HG03469 (cell line): ENCODE measurements at regions not wholly inside any gene's neighbourhood (a gene's known extent, or its start where the extent isn't known, plus 50 kb on each side); places are given as distances from the start of the nearest gene placed in this dataset.
"Not testable (repeated sequence)": the region's sequence is repeated elsewhere in the genome, so short reads cannot be mapped to it uniquely, and the experiment has no call there.

ENCODE experiments used
- ATAC-seq: cut with Tn5 transposase; IDR thresholded peaks from one replicate; pipeline ENCODE4 v1.9.1; 2021; ENCODE audit warnings: mild to moderate bottlenecking, moderate library complexity, moderate number of reproducible peaks; ENCODE audit not compliant: unreplicated experiment

DNA sequence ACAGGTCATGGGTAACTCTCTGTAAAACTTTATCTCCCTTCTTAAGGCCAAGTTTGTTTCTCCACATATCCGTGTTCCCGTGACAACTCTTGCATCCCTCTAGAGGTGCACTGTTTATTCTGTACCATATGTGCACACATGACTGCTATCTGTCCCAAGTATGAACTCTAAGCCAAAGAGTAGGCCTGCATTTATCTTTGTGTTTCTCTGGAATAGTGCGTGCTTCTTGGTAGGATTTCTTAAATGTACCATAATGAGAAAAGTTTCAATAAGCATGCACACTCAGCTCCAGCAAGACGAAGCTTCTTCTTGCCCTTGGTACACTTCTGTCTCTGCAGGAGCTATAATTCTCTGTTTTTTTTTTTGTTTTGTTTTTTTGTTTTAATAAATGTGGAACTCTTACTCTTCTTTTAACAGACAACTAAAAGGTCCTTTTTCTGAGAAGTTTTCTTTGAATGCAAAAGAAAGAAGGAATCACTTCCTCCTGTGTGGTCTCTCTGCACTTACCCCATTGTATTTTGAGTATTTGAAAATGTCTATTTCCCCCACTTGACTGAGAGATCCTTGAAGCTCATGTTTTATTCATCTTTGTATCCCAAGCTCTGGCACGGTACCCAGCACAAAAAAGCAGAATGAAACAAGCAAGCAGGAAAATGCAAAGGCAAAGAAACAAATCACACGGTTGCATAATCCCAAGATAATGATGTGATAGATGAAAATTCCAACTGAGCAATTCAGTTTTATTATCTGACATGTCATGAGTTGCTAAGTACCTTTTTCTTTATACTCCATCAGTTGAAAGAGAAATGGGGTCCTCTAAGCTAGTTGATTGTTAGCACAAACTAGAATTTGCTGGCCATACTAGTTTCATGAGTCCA is 521.9 kb upstream of the BOD1L1 start:
- no peak for ATAC-seq

DNA sequence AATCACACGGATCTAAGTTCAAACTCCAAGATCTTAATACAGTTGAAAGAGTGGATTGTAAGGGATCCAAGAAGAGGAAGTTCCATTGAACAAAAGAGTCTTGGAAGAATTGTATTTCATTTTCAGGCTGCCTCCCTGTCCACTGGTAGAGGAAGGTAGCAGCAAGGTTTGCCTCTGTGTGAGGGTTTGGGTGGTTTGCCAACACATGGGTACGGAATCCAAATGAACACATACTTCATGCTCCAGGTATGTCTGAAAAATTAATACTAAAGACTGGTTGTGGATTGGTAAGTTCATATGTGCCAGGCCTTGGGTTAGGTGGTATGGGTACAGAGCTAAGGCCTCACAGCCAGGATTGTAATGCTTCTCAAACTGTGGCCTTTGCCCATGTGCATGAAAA is 523.6 kb upstream of the BOD1L1 start:
- no peak for ATAC-seq

DNA sequence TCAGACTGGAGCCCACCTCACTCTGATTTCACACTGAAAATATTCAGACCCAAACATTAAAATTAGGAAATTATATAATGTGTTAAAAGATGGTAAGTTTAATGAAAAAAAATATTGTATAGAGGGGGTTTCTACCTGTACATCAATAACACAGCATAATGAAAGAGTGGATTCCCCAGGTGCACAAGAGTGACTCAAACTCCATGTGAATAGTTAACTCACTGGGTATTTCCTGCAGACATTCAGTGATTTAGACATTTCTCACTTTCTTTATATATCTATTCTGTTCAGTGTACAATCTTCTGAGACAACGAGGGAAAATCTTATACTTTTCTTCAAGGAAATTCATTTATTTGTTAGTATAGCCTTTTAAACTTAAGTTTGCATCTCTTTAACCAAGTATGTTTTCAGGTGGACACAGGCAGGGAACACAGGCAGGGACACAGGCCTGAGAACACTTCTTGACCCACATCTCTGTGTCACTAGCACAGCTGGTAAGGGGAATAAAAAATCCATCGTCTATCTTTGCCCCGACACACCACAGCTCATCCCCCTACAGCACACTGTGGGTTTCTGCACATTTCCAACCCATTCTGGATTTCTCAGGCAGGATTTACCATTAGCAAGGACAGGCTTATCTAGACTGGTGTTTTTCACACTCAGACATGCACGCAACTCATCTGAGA is 525.5 kb upstream of the BOD1L1 start:
- ATAC-seq, result peak; percentile 54

DNA sequence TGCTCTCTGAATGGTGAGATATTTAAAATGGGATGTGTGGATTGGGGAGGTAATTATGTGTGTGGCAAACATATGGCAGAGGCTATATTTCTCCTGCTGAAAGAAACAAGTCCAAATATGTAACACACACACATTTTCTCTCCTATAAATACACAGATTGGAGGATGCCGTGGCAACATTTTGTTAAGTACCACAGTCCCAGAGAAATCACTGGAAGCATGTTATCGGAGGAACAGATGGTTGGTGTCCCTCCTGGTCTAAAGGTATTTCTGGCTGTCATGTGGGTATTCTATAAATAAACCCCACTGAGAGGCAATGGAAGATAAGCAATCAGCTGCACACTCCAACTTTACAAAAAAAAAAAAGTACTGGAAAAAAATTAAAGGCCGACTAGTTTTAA is 528.3 kb upstream of the BOD1L1 start:
- no peak for ATAC-seq

DNA sequence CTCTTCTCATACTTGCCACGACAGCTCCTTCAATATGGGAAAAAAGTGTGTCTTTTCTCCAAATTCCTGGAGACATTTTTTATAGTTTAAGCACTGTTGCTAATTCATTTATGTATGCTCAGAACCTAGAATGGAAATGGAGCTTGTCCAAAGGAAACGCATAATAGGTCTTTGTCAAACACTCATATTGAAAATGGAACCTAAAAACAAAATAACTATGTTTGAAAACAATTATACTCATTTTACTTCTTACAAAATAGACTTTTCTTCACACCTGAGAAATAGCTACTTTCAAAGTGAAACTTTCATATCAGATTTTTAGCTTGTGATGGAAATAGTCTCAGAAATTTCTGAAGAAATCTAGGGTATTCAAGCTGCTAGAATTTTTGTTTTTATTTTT is 529.7 kb upstream of the BOD1L1 start:
- peak; percentile 48 for ATAC-seq

DNA sequence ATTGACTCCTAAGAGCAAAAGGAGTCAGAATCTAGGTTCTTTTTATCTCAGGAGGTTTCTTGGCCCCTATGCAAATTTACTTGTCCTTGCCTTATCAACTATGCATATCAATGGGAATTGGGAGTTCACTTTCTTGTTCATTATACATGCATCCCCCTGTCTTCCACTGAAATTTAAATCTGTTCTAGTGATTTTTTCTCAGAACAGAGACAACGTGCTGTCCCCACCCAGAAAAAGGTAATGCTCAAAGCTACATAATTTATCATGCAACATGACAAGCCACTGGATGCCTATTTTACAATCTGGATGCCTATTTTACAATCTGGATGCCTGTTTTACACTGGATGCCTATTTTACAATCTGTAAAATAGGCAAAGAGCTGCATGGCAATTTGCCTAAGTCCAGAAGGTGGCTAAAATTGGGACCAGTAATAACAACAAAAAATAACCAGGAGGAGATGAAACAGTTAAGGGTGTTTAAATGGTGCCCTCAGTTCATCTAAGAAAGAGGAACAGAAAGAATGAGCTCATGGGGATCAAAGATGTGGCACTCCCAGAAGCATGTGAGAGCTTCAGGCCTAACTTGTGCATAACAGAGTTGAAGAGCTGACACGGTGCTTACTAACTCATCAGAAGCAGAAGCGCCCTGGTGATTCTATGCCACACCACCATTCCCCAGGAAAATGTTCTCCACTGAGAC is 537.8 kb upstream of the BOD1L1 start:
- ATAC-seq, result peak; percentile 99

DNA sequence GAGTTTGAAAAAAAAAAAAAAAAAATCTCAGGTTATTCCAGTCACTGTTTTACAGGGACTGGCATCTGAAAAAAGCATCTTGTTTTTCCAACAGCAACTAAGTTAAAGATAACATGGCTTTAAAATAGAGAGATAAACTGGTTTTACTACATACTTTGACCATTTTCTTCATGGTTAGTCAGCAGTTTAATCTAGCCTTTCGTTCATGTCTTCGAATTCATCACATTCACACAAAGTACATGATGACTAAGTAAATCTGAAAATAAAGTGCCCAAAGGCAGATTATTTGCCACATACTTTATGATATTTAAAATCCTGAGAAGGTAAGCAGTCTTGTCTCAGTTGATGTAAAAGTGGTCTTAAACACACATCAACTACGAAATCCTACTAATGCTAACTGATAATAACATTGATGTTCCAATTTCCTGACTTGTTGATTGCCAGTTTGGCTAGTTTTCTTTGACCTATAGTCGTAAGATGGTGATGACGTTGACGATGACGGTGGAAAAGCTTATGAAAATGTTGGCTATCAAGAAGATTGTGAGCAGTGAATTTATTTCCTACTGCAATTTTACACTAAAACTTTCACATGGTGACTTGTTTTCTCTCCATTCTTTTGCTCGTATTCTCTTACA is 540.5 kb upstream of the BOD1L1 start:
- no peak for ATAC-seq

DNA sequence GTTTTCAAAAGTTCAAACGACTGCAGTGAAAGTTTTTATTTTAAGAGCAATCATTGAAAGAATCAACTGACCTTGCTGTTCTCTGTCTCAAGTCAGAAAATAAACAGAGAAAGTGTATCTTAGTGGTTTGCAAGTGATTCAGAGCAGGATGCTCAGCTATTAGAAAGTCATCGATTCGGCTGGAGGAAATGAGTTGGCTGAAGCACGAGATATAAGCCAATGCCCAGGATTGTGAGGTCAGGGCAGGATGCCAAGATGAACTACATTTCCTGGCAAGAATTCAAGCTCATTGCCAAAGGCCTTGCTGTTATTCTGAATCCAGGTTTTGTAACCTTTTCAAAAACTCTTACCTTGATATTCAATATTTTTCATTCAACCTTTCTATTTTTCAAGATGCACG is 541.4 kb upstream of the BOD1L1 start:
- ATAC-seq, result peak; percentile 52

DNA sequence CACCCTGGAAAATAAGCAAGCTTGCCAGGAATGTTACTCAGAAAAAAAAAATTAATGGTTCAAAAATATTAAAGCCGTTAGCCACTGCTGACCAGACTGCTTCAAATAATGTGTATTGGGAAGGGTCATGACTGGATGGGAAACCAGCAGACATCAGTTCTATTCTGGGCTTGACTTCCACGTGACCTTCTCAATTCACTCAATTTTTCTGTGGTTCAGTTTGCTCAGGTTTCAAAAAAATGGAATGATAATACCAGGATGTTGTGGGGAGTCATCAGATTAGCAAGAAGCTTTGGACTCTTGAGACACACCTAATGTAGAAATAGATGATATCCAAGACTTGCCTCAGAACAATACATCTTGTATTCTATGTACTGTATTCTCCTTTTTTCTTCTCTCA is 541.9 kb upstream of the BOD1L1 start:
- ATAC-seq, result no peak

DNA sequence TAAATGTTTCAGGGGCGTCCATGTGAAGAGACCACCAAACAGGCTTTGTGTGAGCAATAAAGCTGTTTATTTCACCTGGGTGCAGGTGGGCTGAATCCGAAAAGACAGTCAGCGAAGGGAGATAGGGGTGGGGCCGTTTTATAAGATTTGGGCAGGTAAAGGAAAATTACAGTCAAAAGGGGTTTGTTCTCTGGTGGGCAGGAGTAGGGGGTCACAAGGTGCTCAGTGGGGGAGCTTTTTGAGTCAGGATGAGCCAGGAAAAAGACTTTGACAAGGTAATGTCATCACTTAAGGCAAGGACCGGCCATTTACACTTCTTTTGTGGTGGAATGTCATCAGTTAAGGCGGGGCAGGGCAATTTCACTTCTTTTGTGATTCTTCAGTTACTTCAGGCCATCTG is 542.4 kb upstream of the BOD1L1 start:
- ATAC-seq, result not testable (repeated sequence)

DNA sequence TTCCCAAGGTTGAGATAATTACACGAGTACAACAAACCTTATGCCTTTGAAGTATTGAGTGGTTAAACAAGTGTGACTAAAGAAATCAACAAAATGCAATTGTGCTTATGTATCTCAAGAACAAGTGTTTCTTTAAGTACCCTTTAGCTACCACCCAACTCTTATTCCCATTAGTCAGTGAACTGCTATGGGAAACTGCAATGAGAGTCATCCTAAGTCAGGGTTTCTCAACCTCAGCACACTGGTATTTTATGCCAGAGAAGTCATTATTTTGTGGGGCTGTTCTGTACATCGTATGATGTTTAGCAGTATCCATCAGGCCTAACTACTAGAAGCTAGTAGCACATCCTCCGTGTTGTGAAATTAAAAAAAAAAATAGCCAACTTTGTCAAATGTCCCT is 549.1 kb upstream of the BOD1L1 start:
- no peak for ATAC-seq

DNA sequence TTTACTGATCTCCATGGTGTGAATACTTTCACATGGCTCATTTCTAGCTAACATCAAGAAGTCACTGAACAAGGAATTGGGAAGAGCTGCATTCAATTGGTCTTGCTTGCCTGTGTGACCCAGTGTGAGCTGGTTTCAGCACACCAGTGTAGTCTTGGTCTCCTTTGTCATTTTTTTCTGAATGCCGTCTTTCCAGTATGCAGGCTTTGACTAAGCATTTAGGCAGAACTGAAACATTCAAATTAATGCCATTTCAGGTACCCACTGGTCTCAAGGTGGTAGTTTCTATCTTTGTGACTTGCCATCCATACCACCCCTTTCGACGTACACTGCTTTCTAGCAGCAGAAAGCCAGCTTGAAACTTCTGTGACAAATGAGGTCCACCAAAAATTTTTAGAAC is 550.5 kb upstream of the BOD1L1 start:
- peak; percentile 92 for ATAC-seq

DNA sequence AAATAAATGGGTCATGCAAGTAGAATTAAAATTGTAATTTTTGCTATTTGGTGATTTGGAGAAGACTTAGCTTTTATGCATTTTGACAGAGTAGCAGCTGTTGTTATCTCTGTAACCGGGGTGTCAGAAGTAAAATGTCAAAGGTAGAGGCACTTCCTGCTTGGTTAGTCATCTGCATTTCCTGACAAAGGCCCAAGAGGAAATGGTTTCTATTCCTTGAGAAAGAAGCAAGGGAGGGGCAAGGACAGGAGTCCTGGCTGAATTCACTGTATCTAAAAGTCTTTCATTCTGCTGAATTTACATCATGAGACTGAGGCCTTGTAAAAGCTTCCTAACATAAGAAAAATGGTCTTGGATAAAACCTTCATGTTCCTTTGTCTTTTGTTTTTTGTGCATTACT is 550.9 kb upstream of the BOD1L1 start:
- peak; percentile 56 for ATAC-seq

DNA sequence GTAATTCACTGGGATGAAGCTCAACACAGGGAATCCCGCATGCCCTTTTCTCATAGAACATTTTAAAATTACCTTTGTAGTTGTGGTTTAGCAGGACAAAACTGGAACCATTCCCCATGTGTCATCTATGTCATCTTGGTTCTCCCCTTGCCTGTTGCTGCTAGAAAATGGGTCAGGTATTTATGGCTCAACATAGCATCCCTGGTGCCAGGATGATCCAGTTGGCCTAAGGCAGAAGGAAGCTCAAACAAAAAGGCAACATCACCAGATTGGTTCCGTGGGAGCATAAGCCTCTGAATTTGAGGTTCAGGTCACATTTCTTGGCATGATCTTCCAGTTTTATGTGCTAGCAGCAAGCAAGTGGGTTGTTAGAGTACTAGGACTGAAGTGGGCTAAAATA is 552.6 kb upstream of the BOD1L1 start:
- ATAC-seq, result no peak

DNA sequence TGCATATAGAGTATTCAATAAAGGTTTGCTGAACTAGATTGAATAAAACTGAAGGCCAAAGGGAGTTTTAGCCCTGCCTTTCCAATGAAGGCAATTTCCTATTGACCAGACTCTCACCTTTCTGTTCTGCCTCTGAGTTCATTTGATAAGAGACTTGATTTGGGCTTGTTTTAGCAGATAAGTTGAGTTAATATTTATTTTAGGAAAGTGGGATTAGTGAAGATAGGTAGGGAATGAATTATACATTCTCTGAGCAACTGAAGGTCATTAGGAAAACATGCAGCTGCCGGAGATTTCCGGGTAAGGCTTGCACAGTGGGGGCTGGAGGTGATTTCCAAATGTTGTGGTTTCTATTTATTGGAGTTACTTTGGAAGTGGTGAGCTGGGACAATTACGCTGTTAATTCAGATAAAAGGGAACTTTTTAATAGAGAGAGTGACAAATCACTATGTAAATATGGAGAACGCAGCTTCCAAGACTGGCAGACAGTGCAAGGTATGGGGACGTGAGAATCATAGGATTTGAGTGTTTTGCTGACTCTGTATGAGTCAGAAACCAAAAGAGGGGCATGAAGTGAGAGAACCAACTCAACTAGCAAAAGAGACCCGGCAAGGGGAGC is 553.6 kb upstream of the BOD1L1 start:
- ATAC-seq, result no peak

DNA sequence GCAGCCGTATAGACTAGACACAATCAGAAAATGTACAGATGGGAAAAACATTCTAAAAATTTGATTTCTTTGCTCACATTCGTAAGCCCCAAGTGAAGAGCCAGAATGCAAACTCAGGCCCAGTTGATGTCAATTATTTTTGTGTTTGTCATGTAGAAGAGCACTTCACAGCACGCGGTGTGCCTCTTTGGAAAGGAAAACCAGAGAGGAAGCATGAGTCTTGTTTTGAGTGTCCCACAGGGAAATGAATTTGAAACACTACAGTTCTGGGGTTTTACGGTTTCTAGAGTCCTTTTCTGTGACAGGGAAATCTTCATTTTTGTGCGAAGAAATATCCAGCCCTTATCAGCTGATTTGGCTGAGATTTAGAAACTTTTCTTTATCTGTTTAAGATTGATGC is 554.6 kb upstream of the BOD1L1 start:
- ATAC-seq, result no peak

DNA sequence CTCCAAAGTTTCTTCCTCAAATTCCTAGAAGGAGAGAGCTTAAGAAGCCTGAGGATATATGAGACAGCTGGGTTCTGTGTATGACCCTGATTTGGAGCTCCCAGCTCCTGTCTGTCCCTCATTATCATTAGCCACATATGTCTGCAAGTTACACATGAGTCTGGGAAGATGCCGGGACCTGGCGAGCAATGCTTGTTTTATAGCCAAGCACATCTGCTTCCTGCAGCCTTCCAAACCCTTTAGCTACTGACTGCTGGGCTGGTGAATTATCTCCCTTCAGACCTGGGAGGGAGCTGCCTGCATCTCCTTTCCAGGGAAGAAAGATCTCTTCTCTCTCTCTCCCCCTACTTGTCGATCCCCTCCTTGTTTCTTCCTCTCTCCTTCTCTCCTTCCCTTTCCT is 556.7 kb upstream of the BOD1L1 start:
- no peak for ATAC-seq

DNA sequence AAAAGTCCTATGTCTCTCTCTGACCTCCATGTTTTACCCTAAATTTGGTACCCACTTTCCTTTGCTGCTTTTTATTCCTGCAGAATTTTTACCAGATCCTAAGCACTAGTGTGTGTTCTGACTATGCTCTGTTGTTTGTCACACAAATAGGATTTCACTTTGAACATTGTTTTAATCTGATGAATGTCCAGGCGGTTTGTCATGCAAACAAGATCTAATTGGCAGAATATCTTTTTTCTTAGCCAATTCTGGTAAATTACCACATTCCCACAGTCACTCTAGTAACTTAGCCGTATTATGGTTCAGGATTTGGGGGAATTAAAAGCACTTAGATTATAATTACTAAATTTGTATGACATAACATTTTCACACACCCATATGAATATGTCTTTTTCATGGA is 557.2 kb upstream of the BOD1L1 start:
- no peak for ATAC-seq

DNA sequence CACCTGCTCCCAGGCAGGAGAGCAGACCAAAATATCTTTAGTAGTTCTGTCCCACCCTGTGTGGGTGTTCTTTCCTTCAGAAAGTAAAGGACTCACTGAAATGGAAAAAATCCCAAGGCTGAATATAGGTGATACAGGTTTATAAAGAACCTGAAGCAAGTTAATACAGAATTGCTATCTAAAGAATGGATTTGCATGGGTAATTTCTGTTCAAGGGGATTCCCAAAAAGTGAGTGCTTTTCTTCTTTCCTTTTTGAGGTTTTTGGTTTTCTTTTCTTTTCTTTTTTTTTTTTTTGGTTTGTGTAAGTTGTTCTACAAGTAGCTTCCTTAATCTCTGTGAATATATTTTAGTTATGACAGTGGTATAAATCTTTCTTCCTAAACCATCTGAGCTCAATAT is 560.7 kb upstream of the BOD1L1 start:
- ATAC-seq, result no peak

DNA sequence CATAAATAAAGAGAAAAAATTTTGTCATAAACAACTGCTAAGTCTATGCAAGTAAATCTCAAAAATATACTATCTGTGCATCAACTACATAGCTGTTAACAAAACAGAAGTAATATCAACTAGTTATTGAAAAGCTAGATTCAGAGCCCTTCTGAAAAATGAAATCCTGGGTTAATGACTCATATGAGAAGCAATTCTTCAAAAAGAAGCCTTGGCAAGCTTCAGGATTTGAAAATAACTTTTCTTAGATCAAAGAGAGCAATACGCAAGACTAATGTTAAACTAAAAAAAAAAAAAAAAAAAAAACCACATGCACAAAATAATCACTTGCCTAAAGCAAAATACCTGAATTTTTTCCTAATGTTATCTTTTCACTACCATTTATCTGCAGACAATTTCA is 566.1 kb upstream of the BOD1L1 start:
- no peak for ATAC-seq

DNA sequence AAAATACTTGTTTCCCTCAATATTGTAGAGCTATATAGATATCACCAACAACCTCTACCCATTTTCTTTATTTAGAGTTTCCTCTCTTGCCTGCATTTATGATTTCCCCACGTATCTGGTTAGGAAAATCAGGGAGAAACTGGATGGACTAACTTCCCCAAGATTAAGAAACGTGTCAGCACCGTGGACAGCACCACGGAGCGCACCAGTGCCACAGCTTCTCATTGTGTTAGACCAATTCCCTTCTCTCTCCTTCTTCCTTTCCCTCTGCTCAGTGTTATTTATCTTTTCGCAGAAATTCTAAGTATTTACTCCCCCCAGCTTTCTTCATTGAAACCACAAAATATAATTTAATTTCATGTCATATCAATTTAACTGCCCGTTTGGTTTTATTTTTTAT is 568.6 kb upstream of the BOD1L1 start:
- ATAC-seq, result no peak
